K562 (cell line): ENCODE measurements at regions not wholly inside any gene's neighbourhood (a gene's known extent, or its start where the extent isn't known, plus 50 kb on each side); places are given as distances from the start of the nearest gene placed in this dataset.

Source experiments
- ATAC-seq: fragments of 200-7000 bp; cut with Tn5 transposase; 3 replicates; pipeline ENCODE4 v1.9.1; 2020; ENCODE audit warnings: moderate library complexity
- BruUV-seq: library from RNA; stranded (reverse); fragments of 400-500 nt; replicated peaks from 2 replicates; lab custom pipeline; 2021; lab: Mats Ljungman, UMichigan
- CTCF ChIA-PET: fragments of 300-600 bp; formaldehyde crosslinking; extraction: SDS; loops from one replicate; lab custom pipeline; 2021; ENCODE audit warnings: low intra/inter-chr PET ratio; lab: Yijun Ruan, JAX
- POLR2A ChIA-PET: fragments of 300-600, 350-650 bp; sonication (Branson Sonifier 250); formaldehyde crosslinking; extraction: SDS; loops from one replicate; lab custom pipeline; 2021; ENCODE audit warnings: antibody characterized with exemption, inconsistent platforms; lab: Yijun Ruan, JAX
- DNase-seq, 4 experiments: peaks; one replicate each; pipeline versions ENCODE4 v3.0.0 to v3.0.0-alpha.2; 2011 to 2018; ENCODE audit warnings: low spot score in 3 of 4, mixed read lengths in 3 of 4; ENCODE audit errors: extremely low read depth in 1 of 4
- FAIRE-seq: peaks from 2 replicates; lab custom pipeline; 2011; peaks lifted over from hg19 to GRCh38; lab: Jason Lieb, UNC
- H2AFZ ChIP-seq: 2 replicates; pipeline ENCODE4 v1.6.0; 2011; ENCODE audit warnings: low read depth, low read length, control low read depth, inconsistent platforms
- H3K27ac ChIP-seq: fragments of 200-600 bp; 3 replicates; pipeline ENCODE4 v1.8.0; 2011; ENCODE audit warnings: low read depth, mild to moderate bottlenecking, control low read depth, inconsistent platforms, low read length, moderate library complexity, mixed read lengths; ENCODE audit errors: extremely low read depth
- H3K27me3 ChIP-seq, 2 experiments: fragments of 300-600 bp in 1 of 2; 2 replicates in 1 of 2; 3 replicates in 1 of 2; pipeline versions ENCODE4 v1.6.0 to v1.8.0; 2011; ENCODE audit warnings: inconsistent platforms in 2 of 2, low read length in 2 of 2, mild to moderate bottlenecking in 1 of 2, mixed read lengths in 1 of 2, moderate library complexity in 1 of 2; ENCODE audit not compliant: control insufficient read depth in 2 of 2, insufficient read depth in 2 of 2
- H3K36me3 ChIP-seq: fragments of 300-600 bp; 3 replicates; pipeline ENCODE4 v1.8.0; 2011; ENCODE audit warnings: mild to moderate bottlenecking, low read length, inconsistent platforms; ENCODE audit not compliant: control insufficient read depth, insufficient read depth
- H3K4me1 ChIP-seq, 2 experiments: fragments of 200-600 bp in 1 of 2; replicated peaks in 1 of 2; 2 replicates in 1 of 2; 3 replicates in 1 of 2; pipeline versions ENCODE4 v1.5.1 to v1.8.0; 2011; ENCODE audit warnings: inconsistent platforms in 2 of 2, low read length in 2 of 2, mild to moderate bottlenecking in 1 of 2, mixed read lengths in 1 of 2, moderate library complexity in 1 of 2; ENCODE audit not compliant: control insufficient read depth in 2 of 2, insufficient read depth in 2 of 2
- H3K4me2 ChIP-seq: 2 replicates; pipeline ENCODE4 v1.6.1; 2011; ENCODE audit warnings: low read length, control low read depth, inconsistent platforms, mixed read lengths; ENCODE audit not compliant: insufficient read depth
- H3K4me3 ChIP-seq: fragments of 200-600 bp; sonication (generic), shearing (Covaris generic); 2 replicates; pipeline ENCODE4 v1.5.1; 2016; ENCODE audit warnings: control low read depth, inconsistent platforms
- H3K79me2 ChIP-seq: fragments of 200-600 bp; 3 replicates; pipeline ENCODE4 v1.8.0; 2011; ENCODE audit warnings: low read length, inconsistent platforms; ENCODE audit not compliant: control insufficient read depth, insufficient read depth
- H3K9ac ChIP-seq, 2 experiments: 2 replicates each; pipeline versions ENCODE4 v1.6.0 to v1.6.1; 2011; ENCODE audit warnings: low read depth in 2 of 2, low read length in 2 of 2, control low read depth in 1 of 2, inconsistent platforms in 1 of 2, mild to moderate bottlenecking in 1 of 2, mixed read lengths in 1 of 2; ENCODE audit not compliant: insufficient read depth in 1 of 2
- H3K9me1 ChIP-seq: one replicate; pipeline ENCODE4 v1.6.0; 2011; ENCODE audit warnings: inconsistent platforms, mild to moderate bottlenecking, low read length, moderate library complexity; ENCODE audit not compliant: control insufficient read depth, insufficient read depth
- H3K9me3 ChIP-seq: replicated peaks from 2 replicates; pipeline ENCODE4 v1.5.1; 2011; ENCODE audit warnings: low read depth, low read length, inconsistent platforms; ENCODE audit not compliant: control insufficient read depth, insufficient read depth
- H4K20me1 ChIP-seq: replicated peaks from 2 replicates; pipeline ENCODE4 v1.6.1; 2011; ENCODE audit warnings: low read length, inconsistent platforms, mixed read lengths; ENCODE audit not compliant: control insufficient read depth, insufficient read depth
- HDAC1 ChIP-seq, 2 experiments: fragments of 450-650 bp; IDR thresholded peaks; 2 replicates each; pipeline ENCODE4 v1.6.1; 2016 to 2017; ENCODE audit warnings: inconsistent platforms in 1 of 2, mild to moderate bottlenecking in 1 of 2, moderate library complexity in 1 of 2
- ZKSCAN1 ChIP-seq: fragments of 150-350 bp; IDR thresholded peaks from 2 replicates; pipeline ENCODE4 v1.6.1; 2016; ENCODE audit warnings: low read depth, low read length
- WGBS: fragments of 100-300 bp; shearing (Covaris generic); methylation state at CpG from one replicate; pipeline ENCODE4 v1.1.6; 2016; ENCODE audit warnings: low coverage, mixed read lengths; ENCODE audit not compliant: insufficient coverage; ENCODE audit errors: missing lambda C conversion rate; 5-methylcytosine and 5-hydroxymethylcytosine counted together
- in situ Hi-C: fragments of 300-500 bp; cut with MboI; formaldehyde crosslinking; loops from 4 replicates; pipeline ENCODE4 v1.15.0; 2018; ENCODE audit warnings: inconsistent platforms, mixed read lengths
- intact Hi-C: fragments of 100-400 bp; cut with micrococcal nuclease; formaldehyde crosslinking; loops from 2 replicates; pipeline ENCODE4 v1.14.2; 2022
- TF ChIP-seq, protein P1 (sequence below): fragments of 450-650 bp; IDR thresholded peaks from 2 replicates; pipeline ENCODE4 v1.6.1; 2014; ENCODE audit warnings: low read depth, mild to moderate bottlenecking, moderate library complexity, borderline replicate concordance
- TF ChIP-seq, protein P2 (sequence below): sonication (generic); formaldehyde crosslinking; IDR thresholded peaks from 2 replicates; pipeline ENCODE4 v1.9.0; 2022; ENCODE audit warnings: mild to moderate bottlenecking, missing genetic modification reagents
- TF ChIP-seq, protein P3 (sequence below): fragments of 450-650 bp; IDR thresholded peaks from 2 replicates; pipeline ENCODE4 v1.6.1; 2018; ENCODE audit not compliant: partially characterized antibody
- TF ChIP-seq, protein P4 (sequence below): fragments of 450-650 bp; IDR thresholded peaks from 2 replicates; pipeline ENCODE4 v1.6.1; 2017; ENCODE audit warnings: antibody characterized with exemption, mild to moderate bottlenecking

DNA sequence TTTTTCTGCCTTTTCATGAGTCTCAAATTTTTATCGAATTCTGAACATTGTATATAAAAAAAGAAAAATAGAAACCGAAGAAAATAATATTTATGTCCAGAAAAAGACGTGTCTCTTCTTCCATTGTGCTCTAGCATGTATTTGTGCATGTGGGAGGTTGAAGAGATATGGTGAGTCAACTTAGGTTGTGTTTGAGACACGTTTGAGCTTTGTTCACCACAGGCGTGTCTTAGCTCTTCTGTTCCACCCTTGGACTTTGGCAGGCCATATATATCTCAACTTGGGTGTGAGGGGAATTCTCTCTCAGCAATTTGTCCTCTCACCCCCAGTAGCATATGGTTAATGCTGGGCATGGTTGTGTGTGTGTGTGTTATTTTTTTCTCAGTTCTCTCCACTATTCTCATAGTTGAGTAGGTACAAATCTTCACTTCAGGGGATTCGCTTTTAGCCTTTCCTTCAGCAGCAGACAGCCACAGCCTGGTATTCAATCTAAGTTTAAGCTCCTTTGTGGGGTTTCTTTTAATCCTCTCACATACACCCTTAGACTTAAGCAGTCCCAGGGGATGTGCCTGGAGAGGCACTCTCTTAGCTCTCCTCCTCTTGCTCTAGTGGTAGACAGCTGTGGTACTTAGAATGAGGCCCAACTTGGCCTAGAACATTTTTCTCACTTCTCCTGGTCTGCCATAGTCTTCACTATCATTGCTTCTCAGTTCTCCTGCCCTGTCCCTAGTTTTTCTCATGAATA lies 286.5 kb upstream of the RBMS3 start (continued):
- TF ChIP-seq, protein P1, sequence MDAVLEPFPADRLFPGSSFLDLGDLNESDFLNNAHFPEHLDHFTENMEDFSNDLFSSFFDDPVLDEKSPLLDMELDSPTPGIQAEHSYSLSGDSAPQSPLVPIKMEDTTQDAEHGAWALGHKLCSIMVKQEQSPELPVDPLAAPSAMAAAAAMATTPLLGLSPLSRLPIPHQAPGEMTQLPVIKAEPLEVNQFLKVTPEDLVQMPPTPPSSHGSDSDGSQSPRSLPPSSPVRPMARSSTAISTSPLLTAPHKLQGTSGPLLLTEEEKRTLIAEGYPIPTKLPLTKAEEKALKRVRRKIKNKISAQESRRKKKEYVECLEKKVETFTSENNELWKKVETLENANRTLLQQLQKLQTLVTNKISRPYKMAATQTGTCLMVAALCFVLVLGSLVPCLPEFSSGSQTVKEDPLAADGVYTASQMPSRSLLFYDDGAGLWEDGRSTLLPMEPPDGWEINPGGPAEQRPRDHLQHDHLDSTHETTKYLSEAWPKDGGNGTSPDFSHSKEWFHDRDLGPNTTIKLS = no peak
- TF ChIP-seq, all 486 proteins: peak for 0

DNA sequence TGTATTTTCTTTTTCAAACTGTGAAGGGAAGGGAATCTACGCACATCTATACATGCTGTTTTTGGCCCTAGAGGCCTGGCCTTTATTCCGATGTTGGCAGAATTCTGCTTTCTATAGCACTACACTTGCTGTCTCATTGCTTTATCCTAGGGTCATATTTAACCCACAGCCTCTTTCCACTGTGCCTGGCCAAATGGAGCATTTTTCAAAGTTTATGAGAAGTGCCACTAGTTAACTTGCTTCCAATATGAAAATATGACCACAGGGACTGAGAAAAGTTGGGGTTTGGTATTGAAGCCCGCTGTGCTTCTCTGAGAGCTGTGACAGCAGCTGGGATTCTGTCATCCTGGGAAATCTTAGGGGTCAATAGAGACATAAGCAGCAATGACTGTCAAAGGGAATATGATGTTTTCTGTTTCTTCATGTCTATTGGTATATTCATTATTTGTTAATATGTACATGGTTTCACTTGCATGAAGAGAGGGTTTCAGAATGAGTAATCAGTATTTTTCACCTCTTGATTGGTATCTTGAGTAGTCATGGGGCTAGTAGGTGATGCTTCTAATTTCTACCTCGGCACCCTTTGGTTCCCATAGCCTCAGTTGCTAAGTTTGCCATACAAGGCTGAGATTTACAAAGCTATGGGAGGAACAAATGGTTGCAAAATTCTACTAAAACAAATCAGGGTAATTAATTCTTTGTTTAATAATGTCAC lies 275.8 kb upstream of the RBMS3 start:
- Histone ChIP-seq H4K20me1 (no peaks in the 10 kb centered on the region), H3K4me1 (no peaks in the 10 kb centered on the region), H3K4me2 (no peak overlapping the region), H3K4me3 (no peak overlapping the region), H3K27ac (no peak overlapping the region), H3K9me1 (no peaks in the 10 kb centered on the region), H3K27me3 (no peaks in the 10 kb centered on the region), H2AFZ (no peak overlapping the region), H3K9ac (no peak overlapping the region), H3K36me3 (no peaks in the 10 kb centered on the region), H3K9me3 (0 out of 2 replicates have a peak, but pooled peaks cover 2% of the 10 kb centered on the region), H3K79me2 (no peaks in the 10 kb centered on the region)
- no peak for ATAC-seq
- ChIA-PET CTCF (no interaction called here), POLR2A (no interaction called here)
- intact Hi-C loops (no loop called here), in situ Hi-C loops (no loop called here)
- DNase-seq = no peak
- no TSS peak for BruUV-seq
- WGBS = 3% methylated on average over 4 of the region's 4 CpGs
- FAIRE-seq = no peak
- no peak for TF ChIP-seq ZKSCAN1
- no peak for TF ChIP-seq HDAC1 (IDR thresholded peaks at IDR 0.05)
- TF ChIP-seq, protein P2, sequence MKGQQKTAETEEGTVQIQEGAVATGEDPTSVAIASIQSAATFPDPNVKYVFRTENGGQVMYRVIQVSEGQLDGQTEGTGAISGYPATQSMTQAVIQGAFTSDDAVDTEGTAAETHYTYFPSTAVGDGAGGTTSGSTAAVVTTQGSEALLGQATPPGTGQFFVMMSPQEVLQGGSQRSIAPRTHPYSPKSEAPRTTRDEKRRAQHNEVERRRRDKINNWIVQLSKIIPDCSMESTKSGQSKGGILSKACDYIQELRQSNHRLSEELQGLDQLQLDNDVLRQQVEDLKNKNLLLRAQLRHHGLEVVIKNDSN (CRISPR knock-in tag) = no peak
- TF ChIP-seq, protein P3, sequence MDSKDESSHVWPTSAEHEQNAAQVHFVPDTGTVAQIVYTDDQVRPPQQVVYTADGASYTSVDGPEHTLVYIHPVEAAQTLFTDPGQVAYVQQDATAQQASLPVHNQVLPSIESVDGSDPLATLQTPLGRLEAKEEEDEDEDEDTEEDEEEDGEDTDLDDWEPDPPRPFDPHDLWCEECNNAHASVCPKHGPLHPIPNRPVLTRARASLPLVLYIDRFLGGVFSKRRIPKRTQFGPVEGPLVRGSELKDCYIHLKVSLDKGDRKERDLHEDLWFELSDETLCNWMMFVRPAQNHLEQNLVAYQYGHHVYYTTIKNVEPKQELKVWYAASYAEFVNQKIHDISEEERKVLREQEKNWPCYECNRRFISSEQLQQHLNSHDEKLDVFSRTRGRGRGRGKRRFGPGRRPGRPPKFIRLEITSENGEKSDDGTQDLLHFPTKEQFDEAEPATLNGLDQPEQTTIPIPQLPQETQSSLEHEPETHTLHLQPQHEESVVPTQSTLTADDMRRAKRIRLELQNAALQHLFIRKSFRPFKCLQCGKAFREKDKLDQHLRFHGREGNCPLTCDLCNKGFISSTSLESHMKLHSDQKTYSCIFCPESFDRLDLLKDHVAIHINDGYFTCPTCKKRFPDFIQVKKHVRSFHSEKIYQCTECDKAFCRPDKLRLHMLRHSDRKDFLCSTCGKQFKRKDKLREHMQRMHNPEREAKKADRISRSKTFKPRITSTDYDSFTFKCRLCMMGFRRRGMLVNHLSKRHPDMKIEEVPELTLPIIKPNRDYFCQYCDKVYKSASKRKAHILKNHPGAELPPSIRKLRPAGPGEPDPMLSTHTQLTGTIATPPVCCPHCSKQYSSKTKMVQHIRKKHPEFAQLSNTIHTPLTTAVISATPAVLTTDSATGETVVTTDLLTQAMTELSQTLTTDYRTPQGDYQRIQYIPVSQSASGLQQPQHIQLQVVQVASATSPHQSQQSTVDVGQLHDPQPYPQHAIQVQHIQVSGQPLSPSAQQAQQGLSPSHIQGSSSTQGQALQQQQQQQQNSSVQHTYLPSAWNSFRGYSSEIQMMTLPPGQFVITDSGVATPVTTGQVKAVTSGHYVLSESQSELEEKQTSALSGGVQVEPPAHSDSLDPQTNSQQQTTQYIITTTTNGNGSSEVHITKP = no peak
- TF ChIP-seq, protein P4, sequence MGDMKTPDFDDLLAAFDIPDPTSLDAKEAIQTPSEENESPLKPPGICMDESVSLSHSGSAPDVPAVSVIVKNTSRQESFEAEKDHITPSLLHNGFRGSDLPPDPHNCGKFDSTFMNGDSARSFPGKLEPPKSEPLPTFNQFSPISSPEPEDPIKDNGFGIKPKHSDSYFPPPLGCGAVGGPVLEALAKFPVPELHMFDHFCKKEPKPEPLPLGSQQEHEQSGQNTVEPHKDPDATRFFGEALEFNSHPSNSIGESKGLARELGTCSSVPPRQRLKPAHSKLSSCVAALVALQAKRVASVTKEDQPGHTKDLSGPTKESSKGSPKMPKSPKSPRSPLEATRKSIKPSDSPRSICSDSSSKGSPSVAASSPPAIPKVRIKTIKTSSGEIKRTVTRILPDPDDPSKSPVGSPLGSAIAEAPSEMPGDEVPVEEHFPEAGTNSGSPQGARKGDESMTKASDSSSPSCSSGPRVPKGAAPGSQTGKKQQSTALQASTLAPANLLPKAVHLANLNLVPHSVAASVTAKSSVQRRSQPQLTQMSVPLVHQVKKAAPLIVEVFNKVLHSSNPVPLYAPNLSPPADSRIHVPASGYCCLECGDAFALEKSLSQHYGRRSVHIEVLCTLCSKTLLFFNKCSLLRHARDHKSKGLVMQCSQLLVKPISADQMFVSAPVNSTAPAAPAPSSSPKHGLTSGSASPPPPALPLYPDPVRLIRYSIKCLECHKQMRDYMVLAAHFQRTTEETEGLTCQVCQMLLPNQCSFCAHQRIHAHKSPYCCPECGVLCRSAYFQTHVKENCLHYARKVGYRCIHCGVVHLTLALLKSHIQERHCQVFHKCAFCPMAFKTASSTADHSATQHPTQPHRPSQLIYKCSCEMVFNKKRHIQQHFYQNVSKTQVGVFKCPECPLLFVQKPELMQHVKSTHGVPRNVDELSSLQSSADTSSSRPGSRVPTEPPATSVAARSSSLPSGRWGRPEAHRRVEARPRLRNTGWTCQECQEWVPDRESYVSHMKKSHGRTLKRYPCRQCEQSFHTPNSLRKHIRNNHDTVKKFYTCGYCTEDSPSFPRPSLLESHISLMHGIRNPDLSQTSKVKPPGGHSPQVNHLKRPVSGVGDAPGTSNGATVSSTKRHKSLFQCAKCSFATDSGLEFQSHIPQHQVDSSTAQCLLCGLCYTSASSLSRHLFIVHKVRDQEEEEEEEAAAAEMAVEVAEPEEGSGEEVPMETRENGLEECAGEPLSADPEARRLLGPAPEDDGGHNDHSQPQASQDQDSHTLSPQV = no peak
